H1 (cell line): ENCODE measurements at regions not wholly inside any gene's neighbourhood (a gene's known extent, or its start where the extent isn't known, plus 50 kb on each side); places are given as distances from the start of the nearest gene placed in this dataset.

Experiments
- CTCF ChIA-PET: fragments of 300-600 bp; sonication (Branson Sonifier 250); formaldehyde crosslinking; loops from one replicate; lab custom pipeline; 2021; ENCODE audit not compliant: partially characterized antibody; lab: Charles Lee
- POLR2A ChIA-PET: fragments of 300-600 bp; sonication (Branson Sonifier 250); formaldehyde crosslinking; loops from one replicate; lab custom pipeline; 2021; ENCODE audit warnings: inconsistent platforms; ENCODE audit not compliant: partially characterized antibody; lab: Charles Lee
- DNase-seq, 2 experiments: peaks; one replicate each; pipeline versions ENCODE4 v3.0.0 to v3.0.0-alpha.2; 2010 to 2022; ENCODE audit warnings: low spot score in 2 of 2, low read depth in 1 of 2, mixed read lengths in 1 of 2
- FAIRE-seq: peaks from 2 replicates; lab custom pipeline; 2011; peaks lifted over from hg19 to GRCh38; lab: Jason Lieb, UNC
- H2AFZ ChIP-seq: 2 replicates; pipeline ENCODE4 v1.8.1; 2012; ENCODE audit warnings: low read length, inconsistent platforms
- H2AK5ac ChIP-seq: 2 replicates; pipeline ENCODE4 v1.6.1; 2013; ENCODE audit warnings: low read depth, low read length
- H2BK120ac ChIP-seq: replicated peaks from 2 replicates; pipeline ENCODE3; 2013; ENCODE audit warnings: low read depth, low read length, inconsistent platforms
- H2BK12ac ChIP-seq: 2 replicates; pipeline ENCODE4 v1.6.1; 2013; ENCODE audit warnings: low read depth, low read length
- H2BK15ac ChIP-seq: 2 replicates; pipeline ENCODE4 v1.6.1; 2013; ENCODE audit warnings: low read length
- H2BK20ac ChIP-seq: 2 replicates; pipeline ENCODE4 v1.6.1; 2013; ENCODE audit warnings: low read length
- H2BK5ac ChIP-seq: 2 replicates; pipeline ENCODE4 v1.6.1; 2013; ENCODE audit warnings: low read depth, low read length
- H3K14ac ChIP-seq: 2 replicates; pipeline ENCODE4 v1.6.1; 2013; ENCODE audit warnings: inconsistent platforms; ENCODE audit not compliant: insufficient read length
- H3K18ac ChIP-seq: 2 replicates; pipeline ENCODE4 v1.6.1; 2013; ENCODE audit warnings: low read length; ENCODE audit errors: extremely low read depth
- H3K23ac ChIP-seq: 2 replicates; pipeline ENCODE4 v1.6.1; 2013; ENCODE audit warnings: inconsistent platforms; ENCODE audit not compliant: insufficient read length
- H3K23me2 ChIP-seq: 2 replicates; pipeline ENCODE4 v1.6.1; 2013; ENCODE audit warnings: low read depth, low read length
- H3K27ac ChIP-seq: 2 replicates; pipeline ENCODE4 v1.6.1; 2011; ENCODE audit warnings: low read depth, low read length, inconsistent platforms
- H3K27me3 ChIP-seq, 4 experiments: replicated peaks in 1 of 4; 1 replicate in 1 of 4; 2 replicates in 3 of 4; pipeline versions ENCODE4 v1.6.1 to v1.8.1; 2011 to 2013; ENCODE audit warnings: low read length in 3 of 4, mild to moderate bottlenecking in 3 of 4, inconsistent platforms in 2 of 4, mixed read lengths in 2 of 4, moderate library complexity in 1 of 4; ENCODE audit not compliant: control insufficient read depth in 3 of 4, insufficient read depth in 3 of 4; ENCODE audit errors: extremely low read depth in 1 of 4
- H3K36me3 ChIP-seq, 4 experiments: 2 replicates each; pipeline versions ENCODE4 v1.6.1 to v1.8.1; 2011 to 2013; ENCODE audit warnings: mild to moderate bottlenecking in 4 of 4, low read length in 3 of 4, moderate library complexity in 2 of 4, control low read depth in 1 of 4, inconsistent platforms in 1 of 4; ENCODE audit not compliant: insufficient read depth in 4 of 4, control insufficient read depth in 2 of 4
- H3K4ac ChIP-seq: replicated peaks from 2 replicates; pipeline ENCODE3; 2013; ENCODE audit warnings: low read length, low read depth, mixed read lengths, inconsistent platforms; ENCODE audit not compliant: insufficient read length
- H3K4me1 ChIP-seq, 4 experiments: replicated peaks in 1 of 4; 1 replicate in 1 of 4; 2 replicates in 3 of 4; pipeline versions ENCODE4 v1.6.1 to v1.8.1; 2011 to 2013; ENCODE audit warnings: low read length in 3 of 4, inconsistent platforms in 2 of 4, mixed read lengths in 1 of 4; ENCODE audit not compliant: insufficient read depth in 4 of 4, control insufficient read depth in 3 of 4
- H3K4me2 ChIP-seq, 2 experiments: 2 replicates each; pipeline versions ENCODE4 v1.6.1 to v1.8.1; 2011 to 2013; ENCODE audit warnings: low read depth in 2 of 2, low read length in 2 of 2, control low read depth in 1 of 2, inconsistent platforms in 1 of 2, mild to moderate bottlenecking in 1 of 2; ENCODE audit not compliant: insufficient read depth in 1 of 2
- H3K4me3 ChIP-seq, 4 experiments: fragments of 200-600, 300-600 bp in 1 of 4; sonication (generic), shearing (Covaris generic), sonication (Bioruptor Twin) in 1 of 4; 2 replicates each; pipeline versions ENCODE4 v1.5.1 to v1.8.1; 2011 to 2016; ENCODE audit warnings: low read length in 4 of 4, low read depth in 3 of 4, control low read depth in 2 of 4, inconsistent platforms in 2 of 4, mild to moderate bottlenecking in 2 of 4, mixed read lengths in 1 of 4, moderate library complexity in 1 of 4; ENCODE audit not compliant: insufficient read depth in 2 of 4; ENCODE audit errors: extremely low read depth in 1 of 4
- H3K56ac ChIP-seq: replicated peaks from 2 replicates; pipeline ENCODE3; 2013; ENCODE audit warnings: low read depth, mild to moderate bottlenecking, mixed read lengths, low read length, inconsistent platforms; ENCODE audit not compliant: insufficient read length
- H3K79me1 ChIP-seq: 2 replicates; pipeline ENCODE4 v1.6.1; 2013; ENCODE audit warnings: low read depth, low read length, control low read depth
- H3K79me2 ChIP-seq, 2 experiments: 2 replicates each; pipeline versions ENCODE4 v1.6.1 to v1.8.1; 2012 to 2013; ENCODE audit warnings: low read length in 2 of 2, mild to moderate bottlenecking in 2 of 2, inconsistent platforms in 1 of 2; ENCODE audit not compliant: insufficient read depth in 2 of 2, control insufficient read depth in 1 of 2
- H3K9ac ChIP-seq, 4 experiments: replicated peaks in 1 of 4; 1 replicate in 1 of 4; 2 replicates in 3 of 4; pipeline versions ENCODE4 v1.6.1 to v1.8.1; 2011 to 2013; ENCODE audit warnings: low read depth in 3 of 4, low read length in 3 of 4, control low read depth in 2 of 4, mild to moderate bottlenecking in 2 of 4, moderate library complexity in 2 of 4, inconsistent platforms in 1 of 4; ENCODE audit errors: extremely low read depth in 1 of 4
- H3K9me3 ChIP-seq, 2 experiments: 2 replicates each; pipeline versions ENCODE4 v1.6.1 to v1.8.1; 2012 to 2013; ENCODE audit warnings: mild to moderate bottlenecking in 2 of 2, moderate library complexity in 2 of 2, control low read depth in 1 of 2, inconsistent platforms in 1 of 2, low read depth in 1 of 2, low read length in 1 of 2, mixed read lengths in 1 of 2; ENCODE audit not compliant: insufficient read depth in 2 of 2
- H4K20me1 ChIP-seq, 2 experiments: replicated peaks in 1 of 2; 2 replicates each; pipeline versions ENCODE3 to v1.8.1; 2011 to 2013; ENCODE audit warnings: inconsistent platforms in 2 of 2, low read length in 2 of 2, mild to moderate bottlenecking in 1 of 2; ENCODE audit not compliant: insufficient read depth in 2 of 2, control insufficient read depth in 1 of 2
- H4K5ac ChIP-seq: 2 replicates; pipeline ENCODE4 v1.6.1; 2013; ENCODE audit warnings: low read length, low read depth, mixed read lengths, inconsistent platforms; ENCODE audit not compliant: insufficient read length
- H4K8ac ChIP-seq: 2 replicates; pipeline ENCODE4 v1.8.0; 2013; ENCODE audit warnings: mild to moderate bottlenecking, moderate library complexity, low read length, inconsistent platforms; ENCODE audit not compliant: insufficient read depth; ENCODE audit errors: extremely low read depth
- H4K91ac ChIP-seq: replicated peaks from 2 replicates; pipeline ENCODE3; 2013; ENCODE audit warnings: low read length, mixed read lengths, inconsistent platforms; ENCODE audit not compliant: insufficient read length
- ASH2L ChIP-seq: fragments of 200-600, 300-600 bp; sonication (generic); IDR thresholded peaks from one replicate; pipeline ENCODE4 v1.7.1; 2017; ENCODE audit warnings: low read length
- CTBP2 ChIP-seq: IDR thresholded peaks from 2 replicates; pipeline ENCODE4 v1.7.0; 2011; ENCODE audit warnings: borderline replicate concordance, mild to moderate bottlenecking, moderate library complexity, mixed read lengths, low read length; ENCODE audit not compliant: insufficient read depth, insufficient read length
- CTCF ChIP-seq, 3 experiments: IDR thresholded peaks; 1 replicate in 2 of 3; 2 replicates in 1 of 3; pipeline versions ENCODE4 v1.5.1 to v1.6.1; 2011; ENCODE audit warnings: low read length in 3 of 3, mild to moderate bottlenecking in 3 of 3, inconsistent platforms in 2 of 3, low read depth in 1 of 3, moderate library complexity in 1 of 3; ENCODE audit not compliant: insufficient read depth in 1 of 3; ENCODE audit errors: control extremely low read depth in 1 of 3
- FOSL1 ChIP-seq: IDR thresholded peaks from 2 replicates; pipeline ENCODE4 v1.6.1; 2011; ENCODE audit warnings: mild to moderate bottlenecking, low read depth, low read length, moderate library complexity; ENCODE audit not compliant: insufficient read depth
- GABPA ChIP-seq: IDR thresholded peaks from 2 replicates; pipeline ENCODE4 v1.6.1; 2011; ENCODE audit warnings: mild to moderate bottlenecking, low read length, moderate library complexity, borderline replicate concordance; ENCODE audit not compliant: insufficient read depth
- POLR2A ChIP-seq, 2 experiments: IDR thresholded peaks; 1 replicate in 1 of 2; 2 replicates in 1 of 2; pipeline ENCODE4 v1.6.1; 2011; ENCODE audit warnings: low read depth in 2 of 2, low read length in 2 of 2, mild to moderate bottlenecking in 2 of 2; ENCODE audit errors: control extremely low read depth in 1 of 2
- RBBP5 ChIP-seq: IDR thresholded peaks from 2 replicates; pipeline ENCODE4 v1.7.1; 2012; ENCODE audit warnings: low read depth, mild to moderate bottlenecking, inconsistent platforms, low read length, moderate library complexity, borderline replicate concordance
- SUZ12 ChIP-seq: fragments of 200-600 bp; sonication (generic); IDR thresholded peaks from 2 replicates; pipeline ENCODE4 v1.6.1; 2012; ENCODE audit warnings: mild to moderate bottlenecking, inconsistent platforms, low read length, moderate library complexity, mixed read lengths
- TBP ChIP-seq: IDR thresholded peaks from 2 replicates; pipeline ENCODE4 v1.6.1; 2011; ENCODE audit warnings: low read depth, low read length, improper control_type of control experiment
- TEAD4 ChIP-seq: IDR thresholded peaks from 2 replicates; pipeline ENCODE4 v1.6.1; 2012; ENCODE audit warnings: low read depth, low read length, inconsistent platforms, mixed read lengths
- ZNF274 ChIP-seq: IDR thresholded peaks from 2 replicates; pipeline ENCODE4 v1.7.0; 2012; ENCODE audit warnings: low read length, borderline replicate concordance; ENCODE audit errors: extremely low read depth
- WGBS, 2 experiments: shearing (Covaris generic) in 1 of 2; methylation state at CpG; one replicate each; pipeline versions ENCODE4 v1.1.6 to v1.1.7; 2013 to 2015; ENCODE audit warnings: low lambda C conversion rate in 2 of 2, mixed read lengths in 2 of 2, inconsistent platforms in 1 of 2, low coverage in 1 of 2, missing lambda C conversion rate in 1 of 2; ENCODE audit not compliant: insufficient replicate concordance in 2 of 2, insufficient coverage in 1 of 2, insufficient read length in 1 of 2; ENCODE audit errors: extremely low coverage in 1 of 2, missing lambda C conversion rate in 1 of 2; 5-methylcytosine and 5-hydroxymethylcytosine counted together

- H3K9ac ChIP-seq, result no peak overlapping the region
- H3K23ac ChIP-seq, result no peak overlapping the region
- H2AK5ac ChIP-seq, result no peak overlapping the region
- H3K56ac ChIP-seq, result no peak overlapping the region
- H3K36me3 ChIP-seq, result no peaks in the 10 kb centered on the region
- H3K14ac ChIP-seq, result no peak overlapping the region
- no peaks in the 10 kb centered on the region; a peak in 1 of 4 replicates for H3K9me3 ChIP-seq
- no peak for FAIRE-seq
- ChIA-PET POLR2A (no interaction called here), CTCF (interaction anchor here (1.0 to 8.5 kb wide), 18 partner anchors 8 to 458 kb away, joined by 3 to 94 read pairs (median 5); no protein-coding TSS in a partner anchor)
- no peak overlapping the region for H3K4ac ChIP-seq
- H3K79me2 ChIP-seq, result no peaks in the 10 kb centered on the region
- H3K27me3 ChIP-seq, result no peaks in the 10 kb centered on the region
- no peaks in the 10 kb centered on the region for H4K20me1 ChIP-seq
- WGBS, 2 experiments, result 91% methylated on average over 15 of the region's 17 CpGs; no CpG with 5 or more reads in 1 of the 2 experiments
- H2BK5ac ChIP-seq, result no peak overlapping the region
- no peak overlapping the region for H2AFZ ChIP-seq
- H3K4me1 ChIP-seq, result peaks cover 2 to 10% (median 3%) of the 10 kb centered on the region in 4 experiments; a peak in 4 of 7 replicates
- no peak overlapping the region for H2BK15ac ChIP-seq
- no peak overlapping the region for H2BK120ac ChIP-seq
- H3K18ac ChIP-seq, result no peak overlapping the region
- H2BK20ac ChIP-seq, result no peak overlapping the region
- no peak overlapping the region; the same call in 1 of the 2 replicates for H4K8ac ChIP-seq
- DNase-seq, result no peak
- H4K5ac ChIP-seq, result no peak overlapping the region
- H3K4me3 ChIP-seq, result no peak overlapping the region
- H4K91ac ChIP-seq, result no peak overlapping the region
- no peak overlapping the region for H2BK12ac ChIP-seq
- no peak overlapping the region for H3K27ac ChIP-seq
- no peaks in the 10 kb centered on the region for H3K23me2 ChIP-seq
- H3K79me1 ChIP-seq, result no peaks in the 10 kb centered on the region
- no peak overlapping the region for H3K4me2 ChIP-seq
- no peak for TF ChIP-seq TEAD4
- no peak for TF ChIP-seq CTCF (IDR thresholded peaks at IDR 0.05; ENCODE audit: control extremely low read depth in 1 of 3, insufficient read depth in 1 of 3, low read depth in 1 of 3, low read length in 3 of 3)
- no peak for TF ChIP-seq ASH2L
- TF ChIP-seq FOSL1, result no peak
- TF ChIP-seq SUZ12, result no peak
- no peak for TF ChIP-seq GABPA
- TF ChIP-seq RBBP5, result no peak
- no peak for TF ChIP-seq ZNF274
- no peak for TF ChIP-seq POLR2A (IDR thresholded peaks at IDR 0.05; ENCODE audit: control extremely low read depth in 1 of 2, low read depth in 2 of 2, low read length in 2 of 2)
- no peak for TF ChIP-seq CTBP2
- TF ChIP-seq TBP, result no peak
Observed at GRCh38 chr2:43026426-43027096, 199.8 kb downstream of the ZFP36L2 start.
